ENCODE measurements at regions not wholly inside any gene's neighbourhood (a gene's known extent, or its start where the extent isn't known, plus 50 kb on each side); places are given as distances from the start of the nearest gene placed in this dataset.
"Not testable (repeated sequence)": the region's sequence is repeated elsewhere in the genome, so short reads cannot be mapped to it uniquely, and the experiment has no call there.

DNA sequence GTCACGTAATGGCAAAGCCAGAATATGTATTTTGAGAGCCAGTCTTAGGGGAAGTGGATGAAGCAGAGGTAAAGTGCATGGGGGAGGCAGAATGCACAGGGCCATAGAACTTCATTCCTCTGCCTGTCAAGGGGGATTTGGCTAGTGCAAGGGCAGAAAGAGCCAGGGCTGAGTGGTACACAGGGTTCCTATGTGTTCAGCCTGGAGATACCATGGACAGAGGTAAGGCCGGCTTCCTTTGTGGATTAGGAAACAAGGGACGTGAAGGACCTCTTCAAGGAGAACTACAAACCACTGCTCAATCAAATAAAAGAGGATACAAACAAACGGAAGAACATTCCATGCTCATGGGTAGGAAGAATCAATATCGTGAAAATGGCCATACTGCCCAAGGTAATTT is 241.1 kb upstream of the ELAVL2 start:
- not testable (repeated sequence) for DNase-seq

DNA sequence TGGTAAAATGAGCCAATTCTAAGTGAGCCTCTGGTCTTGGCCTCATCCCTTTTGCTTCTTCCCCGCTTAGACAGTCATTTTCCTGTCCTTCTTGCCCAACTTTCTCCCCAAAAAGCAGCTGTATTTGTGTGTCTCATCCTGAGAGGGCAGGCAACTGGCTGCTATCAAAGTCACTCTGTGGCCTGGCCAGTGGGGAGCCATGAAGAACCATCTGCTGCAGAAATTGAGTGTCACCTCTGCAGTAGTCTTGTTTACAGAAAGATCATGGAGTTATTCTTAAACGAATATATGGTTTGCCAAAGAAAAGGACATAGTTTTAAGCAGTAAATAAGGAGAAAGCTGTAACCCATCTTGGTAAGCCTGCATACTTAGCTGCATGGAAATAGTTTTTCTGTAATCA is 233.6 kb upstream of the ELAVL2 start:
- no peak for DNase-seq

DNA sequence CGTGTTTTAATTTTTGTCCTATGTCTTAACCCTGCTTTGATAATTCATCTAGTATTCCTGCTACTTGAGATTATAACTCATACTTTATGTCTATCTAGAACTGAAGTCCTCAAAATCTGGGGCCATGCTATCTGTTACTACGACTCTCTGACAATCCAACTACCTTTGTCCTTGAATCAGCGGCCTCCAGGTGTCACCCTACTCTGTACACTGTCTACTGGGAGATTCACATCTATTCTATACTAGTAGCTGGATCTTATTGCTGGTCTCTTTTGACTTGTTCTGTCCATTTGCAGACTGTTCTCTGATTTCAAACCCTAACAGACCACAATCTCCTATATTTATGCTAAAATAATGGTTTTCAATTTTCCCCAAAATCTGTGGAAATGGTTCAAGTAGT is 225.5 kb upstream of the ELAVL2 start:
- no peak for DNase-seq

DNA sequence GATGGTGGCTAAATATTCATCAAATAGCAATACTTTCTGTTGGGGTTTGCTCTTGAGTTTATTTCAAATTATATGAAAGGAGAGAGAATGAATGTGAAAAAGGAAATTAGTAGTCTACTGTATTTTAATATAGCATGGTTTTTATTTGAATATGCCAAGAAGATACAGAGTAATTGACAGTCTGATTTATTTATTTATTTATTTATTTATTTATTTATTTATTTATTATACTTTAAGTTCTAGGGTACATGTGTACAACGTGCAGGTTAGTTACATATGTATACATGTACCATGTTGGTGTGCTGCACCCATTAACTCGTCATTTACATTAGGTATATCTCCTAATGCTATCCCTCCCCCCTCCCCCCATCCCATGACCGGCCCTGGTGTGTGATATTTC is 224.2 kb upstream of the ELAVL2 start:
- DNase-seq, result not testable (repeated sequence)

DNA sequence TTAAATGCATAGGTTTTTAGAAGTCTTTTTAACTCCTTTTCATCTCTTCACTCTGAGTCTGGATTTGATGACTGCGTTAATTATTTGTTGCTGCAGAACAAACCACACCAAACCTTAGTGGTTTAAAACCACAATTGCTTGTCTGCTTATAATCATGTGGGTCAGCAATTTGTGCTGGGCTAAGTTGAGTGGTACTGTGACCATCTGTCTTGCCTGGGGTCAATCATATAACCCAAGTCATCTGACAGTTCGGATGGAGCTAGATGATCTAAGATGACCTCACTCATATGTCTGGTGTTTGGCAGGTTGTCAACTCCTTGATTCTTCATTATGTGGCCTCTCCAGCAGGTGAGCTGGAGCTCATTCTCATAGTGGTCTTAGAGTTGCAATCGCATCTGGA is 219.1 kb upstream of the ELAVL2 start:
- no peak for DNase-seq

DNA sequence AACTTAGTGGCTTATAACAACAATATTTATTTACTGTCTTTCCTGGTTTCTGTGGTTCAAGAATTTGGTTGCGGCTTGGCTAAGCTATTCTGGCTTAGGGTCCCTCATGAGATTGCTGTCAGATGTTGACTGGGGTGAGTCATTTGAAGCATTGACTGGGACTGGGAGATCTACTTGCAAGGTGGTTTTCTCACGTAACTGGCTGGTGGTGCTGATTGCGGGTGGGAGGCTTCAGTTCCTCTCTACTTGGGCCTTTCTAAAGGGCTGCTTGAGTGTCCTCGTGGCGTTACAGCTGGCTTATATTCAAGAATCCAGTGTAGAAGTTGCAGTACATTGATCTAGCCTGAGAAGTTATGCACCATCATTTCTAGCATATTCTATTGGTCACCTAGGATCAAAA is 218.5 kb upstream of the ELAVL2 start:
- DNase-seq, result no peak

DNA sequence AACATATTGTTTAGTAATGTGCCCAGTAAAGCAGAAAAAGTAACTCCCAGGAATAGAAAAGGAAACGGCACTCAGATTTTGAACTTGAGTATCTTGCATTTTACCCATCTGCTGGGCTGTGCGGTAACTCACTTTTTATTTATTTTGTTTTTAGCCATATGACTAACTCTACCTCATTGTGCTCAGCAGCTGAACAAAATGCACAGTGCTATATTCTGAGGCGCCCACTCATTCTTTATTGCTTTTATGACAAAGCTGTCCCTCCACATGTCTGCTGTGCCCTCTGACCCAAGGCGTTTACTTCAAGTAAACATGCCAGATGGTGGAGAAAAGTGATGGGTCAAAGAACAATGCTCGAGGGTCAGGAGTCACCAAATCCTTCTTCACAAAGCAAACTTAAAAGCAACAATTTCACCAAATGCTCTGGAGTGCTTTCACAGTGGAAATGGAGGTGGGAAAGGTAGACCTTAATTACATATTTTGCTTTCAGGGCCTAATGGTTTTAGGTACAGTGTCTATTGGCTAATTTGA is 215.2 kb upstream of the ELAVL2 start:
- no peak for DNase-seq

DNA sequence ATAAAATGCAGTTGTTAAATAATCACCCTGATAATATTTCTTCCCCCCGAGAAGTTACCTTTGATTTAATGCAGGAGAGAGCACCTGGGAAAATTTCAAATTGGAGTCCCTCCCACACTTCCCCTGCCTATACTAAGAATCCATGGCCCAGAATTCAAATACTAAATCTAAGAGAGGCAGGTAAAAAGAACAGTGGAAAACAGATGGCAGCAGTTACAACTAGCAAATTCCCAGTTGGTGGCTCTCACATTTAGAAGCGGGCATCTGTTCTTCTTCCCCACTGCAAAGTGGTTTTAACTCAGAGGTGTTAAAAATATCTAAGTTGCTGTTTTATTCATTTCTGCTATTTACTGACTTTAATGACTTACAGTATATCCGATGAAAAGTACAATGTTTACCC is 210.4 kb upstream of the ELAVL2 start:
- peak; percentile 31 to 68 for DNase-seq

DNA sequence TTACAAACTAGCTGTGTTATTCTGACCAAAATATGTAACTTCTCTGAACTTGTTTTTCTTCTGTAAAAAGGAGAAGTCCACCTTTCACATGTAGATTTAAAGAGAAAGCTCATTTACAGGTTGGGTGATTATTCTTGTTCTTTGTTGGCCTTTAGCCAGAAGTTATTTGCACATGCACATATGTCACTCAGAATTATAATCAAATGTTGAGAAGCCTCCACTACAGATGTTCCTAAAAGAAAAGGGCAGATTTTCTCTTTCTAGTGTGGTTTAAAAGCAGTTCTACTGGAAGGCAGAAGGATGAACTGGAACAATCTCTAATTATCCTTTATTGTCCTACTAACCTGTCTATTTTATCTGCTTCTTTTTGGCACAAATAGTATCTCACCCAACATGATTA is 209.8 kb upstream of the ELAVL2 start:
- peak in 1 of 2 experiments; percentile 15 for DNase-seq

DNA sequence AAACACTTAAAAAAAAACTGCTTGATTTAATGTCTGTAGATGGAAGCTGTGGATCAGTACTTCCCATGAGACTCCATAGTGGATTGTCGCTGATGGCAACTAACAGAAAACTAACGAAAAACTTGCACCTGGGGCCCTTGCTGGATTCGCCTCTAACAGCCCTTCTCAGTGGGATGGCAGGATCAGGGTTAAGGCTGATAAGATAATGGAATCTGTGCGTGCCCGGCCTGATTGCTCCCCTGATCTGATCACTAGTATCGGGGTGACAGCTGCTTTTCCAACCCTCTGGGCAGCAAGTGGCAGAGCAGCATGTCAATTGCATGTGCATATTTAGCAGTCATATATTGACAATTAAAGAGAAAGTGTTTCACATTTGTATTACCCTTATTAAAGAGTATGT is 185.8 kb upstream of the ELAVL2 start:
- no peak for DNase-seq

DNA sequence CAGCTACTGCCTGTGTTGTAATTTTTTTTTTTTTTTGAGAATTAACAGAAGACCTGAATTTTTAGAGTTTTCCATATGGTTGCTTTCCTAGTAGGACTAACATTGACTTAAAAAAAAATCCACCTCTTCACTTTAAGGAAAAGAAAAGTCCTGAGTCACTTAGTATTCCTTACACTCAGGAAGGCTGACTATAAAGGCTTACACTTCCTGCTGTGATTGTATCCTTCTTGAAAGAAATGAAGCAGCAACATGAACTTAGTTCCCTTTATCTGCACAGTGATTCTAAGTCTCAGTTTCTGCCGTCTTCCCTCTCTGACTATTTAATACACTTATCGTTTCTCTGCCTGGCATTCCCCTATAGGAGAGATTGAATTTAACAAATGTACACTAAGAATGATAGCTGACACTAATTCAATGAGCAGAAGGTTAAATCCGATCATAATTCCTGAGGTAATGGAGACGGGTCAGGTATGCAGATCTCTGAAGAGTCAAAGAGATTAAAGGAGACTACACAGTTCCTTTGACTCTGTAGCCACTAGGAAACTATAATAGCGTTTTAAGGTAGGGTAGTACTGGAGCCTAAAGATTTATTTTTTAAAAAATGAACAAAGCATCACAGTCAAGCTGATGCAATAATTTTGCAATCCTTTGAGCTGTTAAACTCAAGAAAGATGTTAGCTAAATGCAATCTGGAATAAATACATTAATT is 185.1 kb upstream of the ELAVL2 start:
- no peak for DNase-seq

DNA sequence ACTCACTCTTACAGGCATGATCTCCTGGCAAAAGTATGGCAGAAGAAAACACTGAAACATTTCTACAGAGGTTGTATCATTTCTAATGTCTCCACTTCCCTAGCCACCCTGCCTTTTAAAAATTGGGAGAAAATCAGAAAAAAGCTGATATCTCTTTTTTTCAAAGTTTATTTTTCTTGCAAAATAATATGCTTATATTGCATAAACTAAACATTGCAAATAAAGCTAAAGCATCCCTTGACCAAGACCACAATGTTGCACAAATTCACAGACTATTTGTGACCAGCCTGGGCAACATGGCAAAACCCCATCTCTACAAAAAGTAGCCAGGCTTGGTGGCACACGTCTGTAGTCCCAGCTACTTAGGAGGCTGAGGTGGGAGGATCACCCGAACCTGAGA is 183.3 kb upstream of the ELAVL2 start:
- no peak for DNase-seq

DNA sequence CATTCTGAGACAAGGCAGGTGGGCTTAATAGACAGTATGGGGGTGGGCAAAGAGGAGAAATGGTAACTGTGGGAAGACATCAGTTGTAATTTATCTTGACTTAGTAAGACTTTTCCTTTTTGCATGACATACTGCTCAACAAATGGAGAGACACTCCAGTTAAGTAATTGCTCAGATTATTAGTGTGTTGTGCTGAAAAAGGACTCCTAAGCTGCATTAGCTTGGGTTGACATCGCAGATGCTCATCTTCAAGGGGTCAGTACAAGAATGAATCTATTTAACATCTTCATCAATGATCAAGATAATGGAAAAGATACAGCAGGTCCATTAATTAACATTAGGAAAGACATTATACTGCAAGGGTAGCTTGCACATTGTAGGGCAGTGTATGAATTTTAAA is 181.1 kb upstream of the ELAVL2 start:
- DNase-seq, result no peak

DNA sequence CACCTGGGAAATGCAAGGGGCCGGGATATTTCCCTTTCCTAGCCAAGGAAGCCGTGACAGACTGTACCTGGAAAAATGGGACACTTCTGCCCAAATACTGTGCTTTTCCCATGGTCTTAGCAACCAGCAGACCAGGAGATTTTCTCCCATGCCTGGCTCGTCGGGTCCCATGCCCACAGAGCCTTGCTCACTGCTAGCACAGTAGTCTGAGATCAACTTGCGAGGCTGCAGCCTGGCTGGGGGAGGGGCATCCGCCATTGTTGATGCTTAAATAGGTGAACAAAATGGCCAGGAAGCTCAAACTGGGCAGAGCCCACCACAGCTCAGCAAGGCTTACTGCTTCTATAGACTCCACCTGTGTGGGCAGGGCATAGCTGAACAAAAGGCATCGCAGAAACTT is 165.8 kb upstream of the ELAVL2 start:
- not testable (repeated sequence) for DNase-seq

DNA sequence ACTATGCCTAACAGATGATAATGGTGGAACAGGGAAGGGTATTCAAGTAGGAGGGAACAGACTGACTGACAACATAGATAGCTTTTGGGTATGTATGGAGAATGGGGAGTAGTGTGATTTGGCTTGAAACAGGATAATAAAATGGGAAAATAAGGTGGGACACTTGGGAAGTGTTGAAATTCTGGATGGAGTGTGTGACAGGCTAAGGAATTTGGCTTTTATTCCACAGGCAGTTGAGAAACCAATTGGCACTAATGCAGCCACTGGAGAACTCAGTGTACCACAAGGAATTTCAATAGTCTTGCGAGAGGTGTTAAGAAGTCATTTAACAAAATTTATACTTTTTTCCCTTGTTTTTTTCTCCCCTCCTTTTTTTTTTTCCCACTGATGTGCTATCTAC is 153.5 kb upstream of the ELAVL2 start:
- DNase-seq, result no peak

DNA sequence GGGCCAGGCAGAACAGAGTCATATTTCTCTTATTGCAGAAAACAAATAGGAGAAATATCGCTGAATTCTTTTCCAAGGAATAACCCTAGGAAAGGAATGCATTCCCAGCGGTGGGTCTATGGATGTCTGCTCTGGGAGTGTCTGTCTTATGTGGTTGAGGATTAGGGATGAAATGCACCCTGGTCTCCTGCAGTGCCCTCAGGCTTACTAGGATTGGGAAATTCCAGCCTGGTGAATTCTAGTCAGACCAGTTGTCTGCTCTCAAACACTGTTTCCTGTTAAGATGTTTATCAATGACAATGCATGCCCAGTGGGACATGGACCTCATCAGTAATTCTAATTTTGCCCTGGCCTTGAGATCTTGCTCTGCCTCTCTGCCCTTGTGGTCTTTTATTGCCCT is 136.1 kb upstream of the ELAVL2 start:
- no peak for DNase-seq

DNA sequence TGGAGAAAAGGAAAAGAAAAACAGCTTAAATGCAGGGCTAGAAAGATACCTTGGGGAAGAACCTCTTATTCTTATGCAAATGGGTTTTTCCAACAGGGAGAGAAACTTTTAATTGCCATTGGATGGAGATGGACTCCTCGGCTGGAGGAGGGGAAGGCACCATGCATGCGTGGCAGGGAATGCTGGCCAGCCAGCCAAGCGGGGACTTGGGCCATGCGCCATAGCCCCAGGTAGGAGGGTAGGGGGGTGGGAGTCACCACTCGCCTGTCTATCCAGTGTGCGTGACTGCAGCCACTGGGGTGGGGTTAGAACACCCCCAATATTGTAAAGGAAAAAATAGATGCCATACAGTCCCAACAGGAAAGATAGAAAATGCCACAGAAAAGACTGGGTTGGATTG is 119.9 kb upstream of the ELAVL2 start:
- no peak for DNase-seq

DNA sequence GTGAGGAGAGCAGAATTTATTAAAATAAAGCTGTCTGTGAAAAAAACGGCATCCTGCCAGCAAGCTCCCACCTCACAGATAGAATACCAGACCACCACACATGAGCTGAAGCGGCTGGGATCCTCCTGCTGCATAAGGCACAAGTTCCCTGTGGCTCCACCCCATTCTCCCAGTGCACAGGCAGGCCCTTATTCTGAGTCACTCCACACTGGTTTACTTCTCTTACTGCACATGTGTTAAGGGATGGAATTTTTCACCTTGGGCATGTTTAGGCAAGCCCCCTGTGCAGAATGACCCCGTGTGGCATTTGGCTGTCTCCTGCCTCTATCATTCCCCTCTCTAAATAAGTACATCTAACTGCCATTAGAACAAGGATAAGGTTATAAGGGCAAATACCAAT is 115.0 kb upstream of the ELAVL2 start:
- no peak for DNase-seq

DNA sequence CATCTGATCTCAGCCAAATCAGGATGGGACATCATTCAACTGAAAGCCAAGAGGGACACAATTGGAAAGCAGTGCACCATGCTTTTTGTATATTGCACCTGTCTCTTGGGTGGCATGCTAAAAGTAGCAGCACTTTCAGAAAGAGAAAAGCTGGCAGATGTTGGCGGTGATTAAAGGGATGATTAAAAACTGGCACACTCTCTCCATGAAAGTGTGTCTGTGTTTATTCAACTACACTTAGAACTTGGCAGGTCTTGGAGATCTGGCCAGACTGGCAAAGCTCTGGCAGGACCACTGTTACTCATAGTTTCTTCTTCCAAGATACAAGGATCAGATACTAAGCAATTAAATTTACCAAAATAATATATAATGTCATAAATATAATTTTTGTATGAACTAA is 112.9 kb upstream of the ELAVL2 start:
- DNase-seq, result no peak

DNA sequence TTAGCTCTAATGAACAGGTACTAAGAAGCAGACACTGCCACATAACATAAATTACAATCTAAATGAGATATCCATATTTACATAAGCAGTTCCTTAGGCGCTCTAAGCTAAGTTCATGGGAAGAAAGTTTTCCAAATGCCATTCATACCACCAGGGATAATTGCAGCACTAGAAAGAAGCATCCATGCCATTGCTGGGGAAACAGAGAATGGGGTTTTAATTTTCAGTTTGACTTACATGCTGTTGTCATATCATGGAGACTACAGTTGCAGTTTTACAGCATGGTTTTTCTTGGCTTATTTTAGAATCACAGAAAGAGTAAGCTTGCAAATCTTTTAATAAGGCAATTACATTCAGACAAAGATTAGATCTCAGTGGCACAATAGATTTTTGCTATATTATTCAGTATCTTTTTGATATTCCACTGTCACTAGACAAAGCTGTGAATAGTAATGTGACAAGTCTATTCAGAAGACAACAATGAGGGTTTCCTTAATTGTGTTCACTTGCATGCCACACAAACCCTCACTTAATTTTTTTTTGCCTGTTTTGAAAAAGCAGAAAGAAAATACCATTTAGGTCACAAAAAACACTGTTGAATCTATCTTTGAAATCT is 108.4 kb upstream of the ELAVL2 start:
- DNase-seq, result no peak

DNA sequence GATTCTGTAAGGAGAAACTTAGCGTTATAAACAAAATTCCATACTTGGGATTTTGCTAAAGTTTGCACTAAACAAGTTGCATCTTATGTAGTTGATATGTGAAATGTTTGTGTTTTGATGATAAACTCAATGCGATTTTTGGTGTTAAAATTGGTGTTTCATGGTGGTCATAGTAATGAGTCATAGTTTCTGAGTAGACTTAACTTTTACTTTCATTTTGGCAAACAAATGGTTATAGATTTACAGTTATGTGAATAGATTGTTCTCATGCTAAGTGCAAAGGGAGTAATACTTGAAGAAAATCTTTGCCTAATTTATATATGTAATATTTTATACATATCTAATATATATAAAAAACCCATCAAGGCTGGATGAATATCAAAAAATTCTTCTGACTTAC is 107.3 kb upstream of the ELAVL2 start:
- DNase-seq, result no peak

DNA sequence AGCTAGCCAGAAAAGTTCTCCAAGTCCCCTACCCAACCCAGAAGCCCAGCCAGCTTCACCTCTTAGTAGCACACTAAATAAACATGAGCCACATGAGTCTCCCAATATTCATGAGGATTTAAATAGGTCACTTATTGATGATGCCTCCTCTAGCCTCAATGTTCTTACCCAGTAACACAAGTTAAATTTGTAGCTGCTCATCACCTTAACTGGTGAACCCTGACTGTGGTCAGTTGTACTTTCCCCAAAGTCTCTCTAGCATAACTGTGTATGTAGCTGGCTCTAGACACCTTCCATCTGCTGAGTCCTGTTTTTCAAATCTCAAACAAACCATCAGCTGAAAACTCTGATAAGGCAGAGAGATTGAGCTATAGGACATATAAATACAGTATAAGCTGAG is 100.3 kb upstream of the ELAVL2 start:
- DNase-seq, result no peak

DNA sequence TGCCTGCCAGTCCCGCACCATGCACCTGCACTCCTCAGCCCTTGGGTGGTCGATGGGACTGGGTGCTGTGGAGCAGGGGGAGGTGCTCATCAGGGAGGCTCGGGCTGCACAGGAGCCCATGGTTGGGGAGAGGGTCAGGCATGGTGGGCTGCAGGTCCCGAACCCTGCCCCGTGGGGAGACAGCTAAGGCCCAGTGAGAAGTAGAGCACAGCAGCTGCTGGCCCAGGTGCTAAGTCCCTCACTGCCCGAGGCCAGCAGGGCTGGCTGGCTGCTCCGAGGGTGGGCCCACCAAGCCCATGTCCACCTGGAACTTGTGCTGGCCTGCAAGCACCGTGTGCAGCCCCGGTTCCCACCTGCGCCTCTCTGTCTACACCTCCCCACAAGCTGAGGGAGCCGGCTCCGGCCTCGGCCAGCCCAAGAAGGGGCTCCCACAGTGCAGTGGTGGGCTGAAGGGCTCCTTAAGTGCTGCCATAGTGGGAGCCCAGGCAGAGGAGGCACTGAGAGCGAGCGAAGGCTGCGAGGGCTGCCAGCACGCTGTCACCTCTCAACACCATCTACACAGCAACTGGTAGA is 88.5 kb upstream of the ELAVL2 start:
- DNase-seq, result no peak

DNA sequence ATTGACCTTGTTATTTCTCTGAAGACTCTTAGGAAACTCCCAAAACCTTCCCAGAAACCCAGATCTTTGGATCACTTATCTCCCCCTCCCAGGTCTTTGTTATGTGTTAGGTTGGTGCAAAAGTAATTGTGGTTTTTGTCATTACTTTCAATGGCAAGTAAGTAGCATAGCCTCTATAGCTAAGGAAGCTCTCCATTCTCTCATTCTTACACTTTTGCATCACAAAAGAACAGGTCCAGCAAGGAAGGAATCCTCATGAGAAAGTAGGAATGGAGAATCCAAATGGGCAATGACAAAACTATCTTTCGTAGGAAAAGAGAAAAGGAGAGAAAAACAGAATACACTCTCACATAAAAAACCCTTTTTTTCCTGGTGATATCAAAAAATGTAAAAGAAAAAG is 81.3 kb upstream of the ELAVL2 start:
- DNase-seq, result no peak

DNA sequence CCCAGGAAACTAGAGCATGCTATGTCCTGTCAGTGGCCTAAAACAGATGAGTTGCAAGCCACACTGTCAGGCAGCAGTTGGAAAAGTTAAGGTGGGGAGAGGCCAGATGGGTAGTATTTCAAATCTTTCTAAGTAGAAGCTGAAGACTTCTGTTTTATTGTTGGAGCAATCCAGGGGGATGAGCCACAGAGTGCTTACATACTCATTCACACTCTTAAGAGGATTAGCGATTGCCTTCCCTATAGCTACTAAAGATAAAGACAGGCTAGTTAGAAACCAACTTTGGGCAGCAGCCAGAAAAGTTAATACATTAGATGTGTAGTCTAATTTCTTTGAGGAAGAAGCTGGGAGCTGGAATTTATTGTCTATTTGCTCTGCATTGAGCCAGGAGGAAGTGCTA is 61.7 kb upstream of the ELAVL2 start:
- DNase-seq, result no peak

Data from cerebellar nuclear complex (tissue), 1 donor.